Inflammatory macrophage treated with lipopolysaccharide for 1 hour (primary cell): ENCODE measurements at regions not wholly inside any gene's neighbourhood (a gene's known extent, or its start where the extent isn't known, plus 50 kb on each side); places are given as distances from the start of the nearest gene placed in this dataset.

Experiments used
- DNase-seq, 2 donors: peaks; one replicate each; pipeline ENCODE4 v3.0.0-alpha.2; 2020 to 2022

- no peak for DNase-seq
Observed at GRCh38 chr21:15152591-15152990, 87.8 kb upstream of the NRIP1 start.

DNA sequence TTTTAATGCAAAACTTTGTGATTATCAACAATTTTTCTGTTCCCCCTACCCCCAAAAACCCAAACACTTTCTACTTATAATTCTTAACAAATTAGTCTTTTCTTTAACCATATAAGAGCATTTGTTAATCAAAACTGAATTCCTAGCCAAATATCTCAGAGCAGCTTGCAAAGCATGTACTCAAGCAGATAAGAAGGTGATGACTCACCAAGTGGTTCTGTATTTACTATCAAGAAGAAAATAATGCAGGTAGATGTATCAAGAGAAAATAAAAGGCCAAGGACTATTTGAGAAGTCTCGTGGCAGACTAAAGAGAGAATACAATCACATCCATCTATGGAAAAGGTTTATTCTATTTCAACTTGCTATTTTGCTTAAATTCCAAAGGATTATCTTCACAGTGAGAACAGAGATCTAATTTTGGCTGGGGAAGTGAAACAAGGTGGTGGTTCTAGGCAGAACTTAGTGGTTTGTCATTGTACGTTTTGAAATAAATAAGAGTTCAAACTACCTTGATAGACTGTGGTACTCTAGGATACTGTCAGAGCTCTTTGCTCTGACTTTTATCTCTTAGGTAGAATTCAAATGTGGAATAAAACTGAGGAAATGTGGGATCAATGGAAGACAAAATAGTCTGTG lies 94.7 kb upstream of the NRIP1 start:
- no peak for DNase-seq

- DNase-seq = no peak
Observed at GRCh38 chr21:15160136-15160535, 95.3 kb upstream of the NRIP1 start.

GRCh38 chr21:15162921-15163320 lies 98.1 kb upstream of the NRIP1 start:
- DNase-seq = no peak

DNA sequence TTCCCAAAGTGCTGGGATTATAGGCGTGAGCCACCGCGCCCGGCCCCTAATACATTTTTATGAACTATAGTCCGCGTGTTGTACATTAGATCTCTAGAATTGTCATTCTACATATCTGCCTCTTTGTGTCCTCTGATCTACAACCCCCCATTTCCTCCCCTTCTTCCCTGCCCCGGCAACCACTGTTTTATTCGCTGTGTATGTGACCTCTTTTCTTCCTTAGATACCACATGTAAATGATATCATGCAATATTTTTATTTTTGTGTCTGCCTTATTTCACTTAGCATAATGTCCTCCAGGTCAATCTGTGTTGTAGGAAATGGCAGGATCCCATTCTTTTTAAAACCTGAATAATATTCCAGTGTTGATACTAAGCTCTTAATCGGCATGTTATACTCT lies 99.5 kb upstream of the NRIP1 start:
- DNase-seq = no peak

DNA sequence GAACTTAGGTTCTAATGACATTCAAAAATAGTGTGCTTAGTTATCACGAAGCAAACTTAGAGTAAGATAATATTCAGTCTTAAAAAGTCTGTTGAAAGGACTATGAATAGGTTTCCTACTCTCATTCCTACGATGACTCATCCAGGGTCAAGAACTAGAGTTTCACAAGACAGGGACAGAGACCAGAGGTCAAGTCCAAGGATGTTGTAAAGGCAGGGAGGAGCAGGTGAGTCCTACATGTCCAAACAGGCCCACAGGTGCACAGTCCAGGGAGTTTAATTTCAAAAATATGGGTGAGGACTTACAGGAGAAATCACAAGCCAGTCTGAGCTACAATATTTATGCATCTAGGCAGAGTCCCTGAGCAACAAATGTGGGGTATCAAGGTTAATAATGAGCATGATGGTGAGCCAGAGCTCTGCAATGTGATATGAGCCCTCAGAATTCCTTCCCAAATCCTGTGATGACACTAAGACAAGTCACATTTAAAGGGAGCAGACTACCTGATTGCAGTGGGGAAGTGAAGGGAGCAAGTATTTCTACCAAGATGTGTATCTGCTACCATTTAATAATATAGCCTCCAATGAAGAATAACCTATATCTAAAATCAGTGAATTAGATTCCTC lies 100.0 kb upstream of the NRIP1 start:
- peak in 1 of 2 donors; percentile 5 for DNase-seq

- DNase-seq = no peak
Observed at GRCh38 chr21:15170614-15171013, 105.8 kb upstream of the NRIP1 start.

GRCh38 chr21:15171546-15171945 lies 106.7 kb upstream of the NRIP1 start:
- DNase-seq = no peak

GRCh38 chr21:15172963-15173362 lies 108.2 kb upstream of the NRIP1 start:
- no peak for DNase-seq

GRCh38 chr21:15174923-15175322 lies 110.1 kb upstream of the NRIP1 start:
- no peak for DNase-seq

- DNase-seq = no peak
Observed at GRCh38 chr21:15182731-15183130, 117.9 kb upstream of the NRIP1 start.

DNA sequence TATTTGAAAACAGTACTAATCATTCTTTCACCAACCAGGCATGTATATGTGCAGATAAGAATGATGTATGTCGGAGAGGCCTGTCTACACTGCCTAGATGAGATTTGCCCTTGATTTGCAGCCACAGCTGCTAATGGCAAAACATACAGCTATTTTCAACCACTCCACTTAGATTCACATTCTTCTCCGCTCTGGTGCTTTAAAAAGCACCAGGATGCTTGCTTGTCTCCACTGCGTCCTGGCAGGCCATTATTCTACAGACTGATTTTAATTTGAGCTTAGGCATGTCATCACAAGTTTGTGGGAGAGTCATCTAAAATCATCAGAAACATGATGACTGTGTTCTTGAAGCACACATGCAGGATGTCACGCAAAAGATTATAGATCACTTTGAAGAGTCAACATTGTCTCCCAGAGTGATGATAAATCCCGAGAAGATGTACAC lies 119.0 kb upstream of the NRIP1 start:
- DNase-seq = no peak

DNA sequence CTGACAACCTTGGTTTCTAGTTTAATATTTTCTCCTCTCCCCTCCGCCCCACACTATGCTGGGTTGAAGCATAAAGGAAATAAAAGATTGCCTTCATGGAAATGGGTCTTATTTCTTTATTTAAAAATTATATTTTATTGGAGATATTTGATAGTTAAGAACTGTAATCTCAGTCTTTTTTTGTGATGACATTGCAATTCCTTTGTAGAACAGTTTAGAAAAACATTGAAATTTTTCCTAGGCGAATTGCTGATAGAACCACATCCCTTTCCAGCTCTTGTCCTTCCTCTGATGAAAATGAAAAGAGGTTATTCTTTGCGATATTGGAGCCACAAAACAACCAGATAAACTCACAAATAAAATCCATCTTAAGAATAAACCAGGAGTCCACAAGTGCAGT lies 125.6 kb upstream of the NRIP1 start:
- DNase-seq = no peak

GRCh38 chr21:15190837-15191236 lies 126.0 kb upstream of the NRIP1 start:
- no peak for DNase-seq

DNA sequence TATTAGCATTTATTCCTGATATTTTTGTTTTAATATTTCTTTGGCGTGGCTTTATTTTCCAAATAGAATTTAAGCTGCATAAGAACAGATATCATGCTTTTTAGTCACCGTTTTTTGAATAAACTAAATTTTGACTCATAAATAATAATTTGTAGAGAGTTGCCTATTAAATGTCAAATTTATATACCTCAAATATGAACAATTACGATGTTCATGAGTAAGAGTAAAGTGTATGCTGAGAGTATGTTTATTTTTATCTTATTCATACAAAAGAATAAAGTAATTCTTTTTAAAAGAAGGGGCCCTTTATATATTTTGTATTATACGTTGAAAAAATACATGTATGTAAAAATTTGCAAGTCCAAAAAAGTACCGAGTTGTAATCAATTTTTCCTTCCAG lies 126.5 kb upstream of the NRIP1 start:
- DNase-seq = no peak

DNA sequence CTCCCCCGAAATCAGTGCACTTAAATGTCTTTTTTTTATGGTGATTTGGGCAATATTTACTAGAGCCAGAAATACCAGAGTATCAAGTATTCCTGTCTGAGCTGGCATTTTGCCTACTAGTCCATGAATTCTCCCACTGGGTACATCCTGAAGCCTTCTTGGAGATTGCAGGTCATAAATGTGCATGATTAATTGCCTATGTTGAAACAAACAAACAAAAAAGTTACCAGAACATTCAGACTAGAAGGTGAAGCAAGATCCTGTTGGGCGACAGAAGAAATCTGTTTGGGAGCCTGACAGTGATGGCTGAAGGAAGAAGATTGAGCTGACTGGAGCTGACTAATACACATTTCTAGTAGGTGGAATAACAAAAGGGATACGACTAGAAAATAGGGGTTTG lies 127.4 kb upstream of the NRIP1 start:
- DNase-seq = peak in 1 of 2 donors; percentile 24

DNA sequence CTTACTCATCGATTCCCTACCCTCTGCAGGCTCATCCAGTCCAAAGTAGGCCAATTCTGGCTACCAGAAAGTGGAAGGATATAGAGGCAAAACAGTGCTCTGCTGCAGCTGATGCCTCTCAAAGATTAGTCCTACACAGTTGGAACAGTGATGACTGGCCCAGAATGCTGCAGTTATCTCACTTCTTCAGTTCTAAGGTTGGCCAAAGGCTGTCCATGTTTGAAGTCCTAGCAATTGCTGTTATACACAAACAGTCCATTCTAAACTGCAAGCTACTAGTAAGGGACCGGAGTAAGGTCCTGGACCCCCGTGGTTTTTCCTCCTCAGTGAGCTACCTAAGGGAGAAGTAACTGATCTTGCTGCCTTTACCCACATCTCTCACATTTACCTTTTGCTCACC lies 129.1 kb upstream of the NRIP1 start:
- no peak for DNase-seq

DNA sequence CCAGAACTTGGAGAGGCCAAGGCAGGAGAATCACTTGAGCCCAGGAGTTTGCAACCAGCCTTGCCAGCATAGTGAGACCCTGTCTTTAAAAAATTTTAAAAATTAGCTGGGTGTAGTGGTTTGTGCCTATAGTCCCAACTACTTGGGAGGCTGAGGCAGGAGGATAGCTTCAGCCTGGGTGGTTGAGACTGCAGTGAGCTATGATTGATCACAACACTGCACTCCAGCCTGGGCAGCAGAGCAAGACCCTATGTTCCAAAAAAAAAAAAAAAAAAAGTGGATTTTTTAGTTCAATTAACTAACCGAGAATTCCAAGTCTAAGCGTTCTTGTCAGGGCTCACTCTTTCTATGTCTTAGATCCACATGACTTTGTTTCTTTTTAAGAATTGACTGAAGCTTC lies 130.3 kb upstream of the NRIP1 start:
- DNase-seq = no peak

DNA sequence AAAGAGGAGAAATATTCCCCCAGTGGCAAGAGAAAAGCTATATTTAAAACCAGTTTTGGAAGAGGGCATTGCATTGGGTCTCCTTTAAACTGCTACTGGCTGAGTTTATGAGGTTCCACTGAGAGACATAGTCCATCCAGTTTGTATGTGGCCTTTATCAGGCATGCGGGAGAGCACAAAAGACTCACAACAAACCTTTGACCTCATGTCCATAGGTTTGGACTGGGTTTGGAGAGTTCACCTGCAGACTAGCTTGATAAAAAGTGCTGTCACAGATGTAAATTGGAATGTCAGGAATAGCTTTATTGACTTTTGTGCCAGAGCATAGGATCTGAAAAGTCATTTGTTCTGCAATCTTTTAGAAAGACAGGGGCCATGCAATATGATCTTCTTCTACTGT lies 131.0 kb upstream of the NRIP1 start:
- DNase-seq = no peak

DNA sequence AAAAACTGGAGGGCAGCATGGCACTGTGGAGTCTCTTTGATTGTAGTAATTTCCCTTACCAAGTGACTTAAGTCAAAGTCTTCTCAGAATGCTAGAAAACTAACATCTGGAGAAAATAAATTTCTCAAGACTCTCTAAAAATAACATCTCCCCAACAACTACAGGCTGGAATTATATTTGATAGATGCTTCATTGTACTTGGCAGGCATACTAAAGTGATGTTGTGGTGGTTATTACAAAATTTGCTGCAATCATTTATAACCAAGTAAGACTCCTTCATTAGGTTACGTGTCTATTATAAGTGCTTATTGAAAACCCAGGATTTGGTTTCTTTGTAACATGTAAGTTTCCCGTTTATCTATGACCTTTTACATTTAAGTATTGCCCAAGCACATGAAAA lies 132.9 kb upstream of the NRIP1 start:
- DNase-seq = no peak

DNA sequence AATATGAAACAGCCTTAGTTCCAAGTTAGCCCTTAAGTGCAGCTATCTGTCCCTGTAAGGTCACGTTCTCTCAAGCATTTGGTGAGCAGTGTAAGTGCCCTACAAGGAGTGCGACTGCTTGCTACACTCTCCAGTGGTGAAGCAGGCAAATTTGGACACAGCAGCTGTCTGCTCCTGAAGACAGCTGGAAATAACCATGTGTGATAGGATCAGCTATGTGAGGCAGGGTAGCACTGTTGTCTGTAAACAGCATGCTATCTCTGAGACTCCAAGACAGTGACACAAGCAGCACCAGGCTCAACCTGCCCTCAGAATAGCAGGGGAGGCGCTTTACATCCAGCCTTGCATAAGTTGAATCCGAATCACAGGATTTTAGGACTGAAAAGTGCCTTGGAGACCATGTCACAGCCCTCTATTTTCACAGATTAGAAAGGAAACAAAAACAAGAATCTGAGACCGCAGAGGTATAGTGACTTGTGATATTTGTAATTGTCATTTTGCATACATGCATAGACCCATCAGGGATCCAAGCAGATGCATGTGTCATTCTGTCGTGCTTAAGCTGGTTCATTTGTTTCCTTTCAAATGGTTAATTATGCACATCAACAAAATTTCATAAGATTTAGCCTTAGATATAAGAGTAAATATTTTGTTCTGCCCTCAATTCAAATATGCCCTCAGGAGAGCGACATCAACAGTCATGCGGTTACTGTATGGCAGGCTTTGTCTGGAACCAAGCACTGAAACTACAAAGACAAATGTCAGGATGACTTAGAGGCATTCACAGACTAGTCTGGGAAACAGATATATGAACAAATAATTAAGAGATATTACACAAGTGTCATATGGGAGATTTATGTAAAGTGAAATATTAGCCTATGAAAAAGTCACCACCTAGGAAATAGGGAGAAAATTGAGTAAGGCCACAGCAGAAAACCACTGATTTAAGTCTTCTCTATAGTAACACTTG lies 134.9 kb upstream of the NRIP1 start:
- no peak for DNase-seq

GRCh38 chr21:15203740-15204139 lies 138.9 kb upstream of the NRIP1 start:
- no peak for DNase-seq

DNA sequence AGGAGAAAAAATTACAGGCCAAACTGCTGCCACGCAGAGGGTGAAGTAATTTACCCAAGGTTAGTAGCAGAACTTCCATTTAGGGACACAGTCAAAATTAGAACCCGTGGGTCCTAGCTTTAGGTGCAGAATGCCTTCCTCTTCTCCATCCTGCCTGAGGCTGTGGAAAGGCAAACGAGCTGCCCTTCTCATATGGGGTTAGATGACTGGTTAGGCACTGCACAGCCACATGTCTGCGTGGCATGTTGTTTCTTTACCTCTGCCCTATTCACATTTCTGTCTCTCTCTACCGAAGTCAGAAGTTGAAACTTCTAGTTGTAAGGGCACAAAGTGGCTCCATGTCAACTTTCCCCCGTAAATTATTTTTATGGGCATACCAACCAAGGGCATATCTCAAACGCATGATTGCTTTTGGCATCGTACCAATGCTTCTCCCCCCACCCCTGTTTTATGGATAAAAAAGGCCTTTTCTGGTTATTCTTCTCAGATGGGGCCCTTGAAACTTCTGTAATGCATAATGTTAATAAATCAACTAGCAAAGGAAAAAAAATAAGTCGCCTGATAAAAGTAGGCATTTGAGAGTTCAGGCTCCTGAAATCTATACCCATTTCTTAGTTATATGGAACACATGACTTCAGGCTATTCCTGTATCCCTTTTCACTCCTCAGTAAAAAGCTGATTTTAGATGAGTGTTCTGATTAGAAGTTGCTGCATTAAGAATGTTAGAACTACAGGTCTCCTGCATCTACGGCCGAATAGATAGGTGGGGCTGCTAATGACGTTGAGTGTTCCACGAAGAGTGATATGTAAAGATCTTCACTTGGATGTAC lies 139.6 kb upstream of the NRIP1 start:
- no peak for DNase-seq
